GM18508 (cell line): ENCODE measurements at regions not wholly inside any gene's neighbourhood (a gene's known extent, or its start where the extent isn't known, plus 50 kb on each side); places are given as distances from the start of the nearest gene placed in this dataset.
"Not testable (repeated sequence)": the region's sequence is repeated elsewhere in the genome, so short reads cannot be mapped to it uniquely, and the experiment has no call there.

Experiments used
- ATAC-seq: cut with Tn5 transposase; IDR thresholded peaks from one replicate; pipeline ENCODE4 v1.9.1; 2021; ENCODE audit warnings: moderate number of reproducible peaks; ENCODE audit not compliant: insufficient read depth, unreplicated experiment

GRCh38 chr11:34830648-34831047 lies 85.5 kb downstream of the APIP start:
- ATAC-seq: no peak

DNA sequence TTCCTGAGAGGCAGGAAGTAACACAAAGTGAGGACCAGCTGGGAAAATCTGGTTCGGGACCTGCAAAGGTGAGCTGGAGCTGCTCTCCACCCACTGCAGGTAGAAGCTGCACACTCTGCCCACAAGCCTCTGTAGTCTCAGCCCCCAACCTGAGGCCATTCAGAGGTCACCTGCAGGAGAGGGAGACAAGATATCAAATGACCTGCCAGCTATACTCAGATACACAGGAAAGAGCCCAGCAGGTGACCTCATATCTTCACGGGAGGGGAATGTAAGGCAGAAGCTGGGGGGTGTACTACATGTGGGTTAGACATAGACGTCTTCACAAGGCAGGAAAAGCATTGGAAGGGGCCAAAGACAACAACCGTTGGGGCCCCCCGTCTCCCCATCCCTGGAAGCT lies 86.1 kb downstream of the APIP start:
- no peak for ATAC-seq

DNA sequence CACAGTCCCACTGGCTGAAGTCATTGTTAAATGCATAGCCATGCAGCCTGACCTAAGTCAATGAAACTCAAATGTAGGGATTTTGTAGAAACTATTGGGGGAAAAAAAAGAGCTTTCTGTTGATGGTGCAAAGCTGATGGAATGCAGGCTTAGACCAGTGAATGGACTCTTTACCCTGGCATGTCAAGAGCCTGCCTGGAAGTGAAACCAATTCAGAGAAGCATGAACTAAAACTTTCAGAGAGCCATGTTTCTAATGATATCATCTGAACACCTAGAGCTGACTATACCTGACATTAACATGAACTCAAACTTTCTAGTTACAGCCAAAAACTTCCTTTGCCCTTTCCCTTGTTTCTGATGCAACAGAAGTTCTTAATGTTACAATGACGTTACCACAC lies 89.0 kb downstream of the APIP start:
- no peak for ATAC-seq

DNA sequence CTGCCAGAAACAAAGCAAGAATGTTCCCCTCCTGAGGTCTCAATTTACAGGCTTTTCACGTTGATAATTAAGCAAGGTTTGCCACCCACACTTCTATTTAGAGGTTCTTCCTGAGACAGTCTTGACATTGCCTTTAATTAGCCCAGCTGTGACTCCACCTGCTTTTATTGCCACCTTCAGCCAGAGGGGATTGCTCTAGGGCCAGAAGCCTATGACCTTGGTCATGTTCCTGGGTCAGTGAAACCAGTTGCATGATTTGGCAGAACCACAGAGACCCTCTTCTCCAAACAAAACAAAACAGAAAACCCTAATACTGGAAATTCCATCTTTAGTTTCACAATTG lies 89.8 kb downstream of the APIP start:
- no peak for ATAC-seq

DNA sequence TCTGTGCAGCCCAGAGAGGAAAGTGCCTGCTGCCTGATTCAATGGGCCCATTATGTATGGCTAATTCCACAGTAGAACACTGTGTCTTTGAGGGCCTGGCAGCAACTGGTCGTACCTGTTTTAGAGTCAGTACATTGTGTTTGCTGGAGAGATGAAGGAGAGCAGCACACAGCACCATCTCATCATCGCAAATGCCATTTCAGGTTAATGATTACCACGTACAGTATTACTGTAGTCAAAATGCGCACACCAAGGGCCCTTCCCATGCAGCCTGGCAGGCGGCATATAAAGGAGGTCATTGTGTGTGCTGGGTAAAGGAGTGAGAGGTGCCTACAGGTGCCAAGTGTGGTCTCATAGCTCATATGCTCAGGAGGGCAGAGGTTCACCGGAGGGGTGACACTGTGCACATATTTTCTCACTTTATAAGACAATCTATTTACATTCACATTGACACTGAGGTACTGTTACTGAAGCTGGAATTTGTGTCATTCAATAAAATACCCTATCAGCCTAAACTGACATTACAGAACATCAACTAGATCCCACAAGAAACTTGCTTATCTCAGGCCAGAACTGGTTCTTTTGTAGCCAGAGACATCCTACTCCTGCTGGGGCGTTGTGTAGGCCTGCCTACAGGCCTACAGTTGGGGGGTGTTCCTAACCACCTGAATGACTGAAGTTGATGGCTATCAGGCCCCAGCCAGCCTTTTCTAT lies 90.4 kb downstream of the APIP start:
- ATAC-seq: no peak

GRCh38 chr11:34825315-34825669 lies 90.9 kb downstream of the APIP start:
- ATAC-seq: no peak

- ATAC-seq: no peak
These were observed 91.8 kb downstream of the APIP start for GRCh38 chr11:34824425-34824824.

- ATAC-seq: no peak
These were observed 92.5 kb downstream of the APIP start for GRCh38 chr11:34823639-34824038.

- ATAC-seq: no peak
These were observed 93.0 kb downstream of the APIP start for GRCh38 chr11:34823197-34823596.

DNA sequence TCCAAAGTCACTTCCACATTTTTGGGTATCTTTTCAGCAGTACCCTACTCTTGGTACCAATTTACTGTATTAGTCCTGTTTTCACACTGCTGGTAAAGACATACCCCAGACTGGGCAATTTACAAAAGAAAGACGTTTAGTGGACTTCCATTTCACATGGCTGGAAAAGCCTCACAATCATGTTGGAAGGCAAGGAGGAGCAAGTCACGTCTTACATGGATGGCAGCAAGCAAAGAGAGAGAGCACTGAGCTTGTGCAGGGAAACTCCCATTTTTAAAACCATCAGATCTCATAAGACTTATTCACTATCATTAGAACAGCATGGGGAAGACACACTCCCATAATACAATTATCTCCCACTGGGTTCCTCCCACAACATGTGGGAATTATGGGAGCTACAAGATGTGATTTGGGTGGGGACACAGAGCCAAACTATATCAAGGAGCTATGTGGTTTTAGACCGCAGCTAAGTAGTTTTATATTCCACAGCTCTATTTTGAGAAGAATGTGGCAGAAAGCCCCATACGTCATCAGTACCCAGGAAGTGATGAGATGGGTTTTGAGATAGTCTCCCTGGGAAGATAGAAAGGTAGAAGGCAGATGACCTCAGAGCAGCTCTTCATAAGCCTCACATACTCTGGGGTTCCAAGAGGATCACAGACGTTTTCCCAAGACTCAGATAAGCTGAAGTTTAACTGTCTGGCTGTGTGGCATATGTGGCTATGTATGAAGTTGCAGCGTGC lies 96.3 kb downstream of the APIP start:
- no peak for ATAC-seq

GRCh38 chr11:34817812-34818211 lies 98.4 kb downstream of the APIP start:
- ATAC-seq: not testable (repeated sequence)

GRCh38 chr11:34816698-34817213 lies 99.4 kb downstream of the APIP start:
- ATAC-seq: no peak

DNA sequence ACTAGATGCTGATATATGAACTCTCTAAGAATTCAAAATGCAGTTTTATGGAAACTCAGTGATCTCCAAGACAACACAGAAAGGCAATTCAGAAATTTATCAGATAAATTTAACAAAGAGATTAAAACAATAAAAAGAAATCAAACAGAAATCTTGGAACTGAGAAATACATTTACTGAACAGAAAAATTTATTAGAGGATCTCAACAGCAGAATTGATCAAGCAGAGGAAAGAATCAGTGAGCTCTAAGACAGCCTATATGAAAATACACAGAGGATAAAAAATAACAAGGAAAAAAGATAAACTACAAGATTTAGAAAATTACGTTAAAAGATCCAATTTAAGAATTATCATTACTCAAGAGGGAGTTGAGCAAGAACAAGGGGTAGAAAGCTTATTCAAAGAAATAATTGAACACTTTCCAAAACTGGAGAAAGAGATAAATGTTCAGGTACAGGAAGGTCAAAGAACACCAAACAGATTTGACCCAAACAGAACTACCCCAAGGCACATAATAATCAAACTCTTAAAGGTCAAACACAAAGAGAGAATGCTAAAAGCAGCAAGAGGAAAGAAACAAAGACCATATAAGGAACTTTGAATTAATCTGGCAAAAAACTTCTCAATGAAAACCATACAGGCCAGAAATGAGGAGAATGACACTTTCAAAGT lies 103.1 kb downstream of the APIP start:
- no peak for ATAC-seq

DNA sequence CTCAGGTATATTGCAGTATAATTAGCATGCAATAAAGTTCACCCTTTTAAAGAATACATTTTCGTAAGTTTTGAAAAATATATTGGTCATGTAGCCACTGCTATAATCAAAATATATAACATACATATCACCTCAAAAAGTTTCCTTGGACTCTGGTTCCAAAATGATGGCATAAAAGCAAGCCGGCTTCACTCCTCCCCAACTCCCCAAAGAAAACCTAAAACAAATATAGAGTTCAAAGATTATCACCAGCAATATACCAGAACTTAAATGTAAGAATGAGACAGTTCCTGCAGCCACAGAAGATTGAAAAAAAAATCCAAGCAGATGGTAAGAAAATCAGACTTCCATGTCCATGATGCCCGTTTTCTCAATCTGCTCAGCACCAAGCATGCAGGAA lies 104.3 kb downstream of the APIP start:
- ATAC-seq: no peak

GRCh38 chr11:34810107-34810562 lies 106.0 kb downstream of the APIP start:
- no peak for ATAC-seq

DNA sequence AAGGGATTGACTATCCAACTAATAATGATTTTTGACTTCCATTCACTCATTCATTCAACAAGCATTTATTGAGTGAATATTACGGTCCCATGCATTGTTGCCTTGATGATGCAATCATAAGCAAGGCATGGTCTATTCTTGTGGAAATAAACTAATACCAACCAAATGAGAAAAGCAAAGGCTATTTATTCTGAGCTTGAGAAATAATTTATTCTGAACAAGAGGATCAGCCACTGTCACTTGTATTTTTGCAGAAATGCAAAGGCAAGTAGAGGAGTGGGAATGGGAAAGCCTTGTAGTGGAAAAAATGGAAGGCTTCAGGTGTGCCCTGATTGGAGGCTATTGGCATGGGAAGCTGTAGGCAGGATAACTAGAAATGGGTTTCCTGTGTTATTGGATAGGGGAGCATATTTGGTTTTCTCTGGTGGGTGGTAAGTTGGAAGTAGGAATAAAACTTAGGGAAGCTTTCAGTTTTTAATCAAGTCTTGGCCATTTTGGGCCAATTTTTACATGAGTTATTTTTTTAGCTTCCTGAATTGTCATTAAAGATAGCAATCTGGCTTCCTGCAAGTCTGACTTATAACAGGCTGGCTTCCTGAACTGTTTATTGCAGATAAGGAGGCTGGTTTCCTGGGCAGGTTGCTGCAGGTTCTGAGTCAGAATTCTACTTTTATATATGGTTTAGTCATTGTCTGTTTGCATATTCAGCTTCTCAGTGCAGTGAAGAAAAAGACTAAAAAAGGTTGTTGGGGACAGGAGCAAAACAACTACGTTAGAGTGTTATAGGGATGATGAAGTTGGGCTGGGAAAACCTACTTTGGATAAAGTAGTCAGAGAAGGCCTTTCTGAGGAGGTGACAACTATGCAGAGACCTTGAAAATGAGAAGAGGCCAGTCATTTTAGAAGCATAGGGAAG lies 106.7 kb downstream of the APIP start:
- ATAC-seq: no peak

- no peak for ATAC-seq
These were observed 109.3 kb downstream of the APIP start for GRCh38 chr11:34806875-34807274.

- ATAC-seq: no peak
These were observed 110.2 kb downstream of the APIP start for GRCh38 chr11:34805937-34806336.

DNA sequence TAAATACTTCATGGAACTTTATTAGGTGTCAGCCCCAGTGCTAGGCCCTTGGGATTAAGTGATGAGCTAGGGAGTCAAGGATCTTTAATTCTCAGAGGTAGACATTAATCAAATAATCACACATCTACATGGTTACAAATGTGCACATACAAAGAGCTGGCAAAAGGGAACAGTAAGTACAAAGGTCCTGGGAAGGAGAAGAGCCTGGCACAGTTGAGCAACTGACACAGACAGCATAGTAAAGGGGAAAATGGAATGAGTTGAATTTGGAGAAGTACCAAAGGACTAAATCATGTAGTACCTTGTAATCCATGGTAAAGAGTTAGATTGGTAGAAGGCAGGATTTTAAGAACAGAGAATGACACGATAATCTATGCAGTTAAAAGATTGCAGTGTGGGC lies 116.3 kb downstream of the APIP start:
- no peak for ATAC-seq

DNA sequence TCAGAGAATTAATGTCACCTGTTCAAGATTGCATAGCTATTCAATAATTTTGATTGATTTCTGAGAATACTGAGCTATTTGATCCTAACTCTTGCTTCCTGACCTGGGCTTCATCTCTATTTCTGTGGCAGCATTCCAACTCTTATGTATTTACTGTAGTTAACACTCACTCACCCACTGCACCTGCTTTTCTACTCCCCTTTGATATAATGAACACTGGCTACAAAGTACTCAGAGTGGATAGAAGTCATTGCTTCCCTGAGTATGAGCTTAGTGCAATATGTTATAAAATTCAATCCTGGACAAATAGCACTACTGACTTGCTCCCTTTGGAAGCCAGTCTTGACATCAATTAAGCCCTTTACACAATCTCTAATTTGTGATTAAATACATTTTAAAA lies 117.2 kb downstream of the APIP start:
- no peak for ATAC-seq
